ENCODE measurements at regions not wholly inside any gene's neighbourhood (a gene's known extent, or its start where the extent isn't known, plus 50 kb on each side); places are given as distances from the start of the nearest gene placed in this dataset.

DNA sequence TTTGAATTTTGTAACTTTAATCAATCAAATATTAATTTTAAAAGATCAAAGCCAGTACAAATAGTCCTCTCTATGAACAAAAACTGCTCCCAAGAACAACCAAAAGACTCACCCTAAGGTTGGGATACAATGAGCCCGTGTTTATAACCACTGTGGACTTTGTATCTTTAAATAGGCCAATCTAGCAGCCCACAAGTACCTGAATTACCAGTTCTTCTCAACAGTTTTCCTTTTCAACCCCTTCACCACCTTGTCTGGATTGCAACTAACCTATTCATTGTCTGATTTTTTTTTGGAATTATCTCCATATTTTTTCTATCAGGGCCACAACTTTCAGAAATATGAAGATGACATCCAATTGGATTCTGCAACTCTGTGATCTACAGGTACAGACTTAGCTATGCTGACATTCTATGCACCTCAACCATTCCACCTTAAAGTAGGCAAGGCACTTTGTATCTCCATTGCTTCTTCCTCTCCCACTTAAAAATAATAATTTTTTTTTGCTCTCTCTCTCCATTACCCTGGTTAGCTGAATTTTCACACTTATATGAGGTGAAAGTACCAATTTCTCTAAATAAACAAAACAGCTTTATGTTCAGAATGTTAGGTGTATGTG, 81.9 kb upstream of the MAPRE2 start:
- no peak for DNase-seq (ENCODE audit: low read depth, low spot score)
- Histone ChIP-seq H3K4me1 (ENCODE audit: control insufficient read depth, insufficient read depth, low read length) (no peaks in the 10 kb centered on the region), H3K27me3 (ENCODE audit: control insufficient read depth, insufficient read depth, low read length) (no peaks in the 10 kb centered on the region), H3K4me3 (ENCODE audit: low read length) (no peak overlapping the region), H3K9me3 (ENCODE audit: control insufficient read depth, insufficient read depth, low read length) (no peaks in the 10 kb centered on the region), H3K27ac (ENCODE audit: low read length) (no peak overlapping the region), H3K36me3 (ENCODE audit: control insufficient read depth, insufficient read depth, low read length) (no peaks in the 10 kb centered on the region)
- WGBS (ENCODE audit: insufficient coverage, insufficient read length), result no CpG with 5 or more reads among the region's 1 CpG

DNA sequence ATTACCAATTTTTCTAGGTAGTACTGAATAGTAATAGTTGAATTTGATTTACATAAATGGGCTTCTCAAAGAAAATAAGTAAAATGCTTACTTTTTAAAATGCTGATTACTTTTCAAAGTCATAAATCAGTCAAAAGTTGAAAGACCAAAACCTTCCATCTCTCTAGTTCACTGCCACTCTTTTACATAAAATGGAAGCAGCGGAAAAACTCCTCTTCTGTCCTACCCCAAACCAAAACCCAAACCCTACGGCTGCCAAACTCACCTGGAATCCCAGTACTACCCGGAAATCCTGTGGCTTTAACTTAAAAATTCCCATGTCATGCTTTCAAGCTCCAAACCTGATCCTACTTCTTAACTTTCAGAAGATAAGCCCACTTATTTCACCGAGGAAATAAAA, 81.2 kb upstream of the MAPRE2 start:
- DNase-seq (ENCODE audit: low read depth, low spot score), result no peak
- WGBS (ENCODE audit: insufficient coverage, insufficient read length), result no CpG with 5 or more reads among the region's 4 CpGs
- Histone ChIP-seq H3K36me3 (ENCODE audit: control insufficient read depth, insufficient read depth, low read length) (no peaks in the 10 kb centered on the region), H3K27me3 (ENCODE audit: control insufficient read depth, insufficient read depth, low read length) (no peaks in the 10 kb centered on the region), H3K27ac (ENCODE audit: low read length) (no peak overlapping the region), H3K4me1 (ENCODE audit: control insufficient read depth, insufficient read depth, low read length) (no peaks in the 10 kb centered on the region), H3K4me3 (ENCODE audit: low read length) (no peak overlapping the region), H3K9me3 (ENCODE audit: control insufficient read depth, insufficient read depth, low read length) (no peaks in the 10 kb centered on the region)

DNA sequence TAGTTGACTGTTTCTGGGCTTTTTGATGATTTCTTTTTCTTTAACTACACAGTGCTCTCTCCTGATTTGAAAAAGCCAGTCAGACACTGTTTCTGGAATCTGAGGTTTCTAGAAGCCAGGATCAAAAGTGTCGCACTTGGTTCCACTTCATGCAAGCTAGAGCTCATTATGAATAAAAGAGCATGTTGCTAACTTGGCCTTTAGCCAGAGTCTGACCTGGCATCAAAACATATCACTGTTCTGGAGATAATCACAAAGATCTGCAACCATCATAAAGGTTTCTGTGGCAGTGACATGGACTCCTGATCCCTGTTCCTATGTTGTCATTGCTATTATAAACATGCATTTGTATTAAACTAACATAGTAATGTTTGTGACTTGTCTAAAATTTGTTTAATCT, 76.1 kb upstream of the MAPRE2 start:
- Histone ChIP-seq H3K9me3 (ENCODE audit: control insufficient read depth, insufficient read depth, low read length) (no peaks in the 10 kb centered on the region), H3K27ac (ENCODE audit: low read length) (no peak overlapping the region), H3K4me1 (ENCODE audit: control insufficient read depth, insufficient read depth, low read length) (no peaks in the 10 kb centered on the region), H3K27me3 (ENCODE audit: control insufficient read depth, insufficient read depth, low read length) (no peaks in the 10 kb centered on the region), H3K4me3 (ENCODE audit: low read length) (no peak overlapping the region), H3K36me3 (ENCODE audit: control insufficient read depth, insufficient read depth, low read length) (no peaks in the 10 kb centered on the region)
- no peak for DNase-seq (ENCODE audit: low read depth, low spot score)
- WGBS (ENCODE audit: insufficient coverage, insufficient read length), result no CpG with 5 or more reads among the region's 1 CpG

DNA sequence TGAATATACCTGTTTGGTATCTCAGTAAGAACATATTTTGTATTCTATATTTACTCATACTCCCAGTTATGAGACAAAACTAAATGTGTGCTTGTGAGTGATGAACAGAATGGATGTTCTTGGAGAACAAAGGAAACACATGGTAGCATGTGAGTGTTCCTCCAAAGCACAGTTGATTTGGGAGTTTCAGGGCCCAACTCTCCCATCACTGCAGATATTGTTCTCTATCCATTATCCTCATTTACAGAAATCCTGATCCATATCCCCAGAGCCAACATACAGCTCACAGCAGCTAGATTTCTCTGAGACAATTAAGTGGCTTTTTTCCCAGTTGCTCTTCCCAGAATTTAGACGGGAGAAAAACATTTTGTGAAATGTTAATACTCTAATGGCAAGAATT, 75.6 kb upstream of the MAPRE2 start:
- WGBS (ENCODE audit: insufficient coverage, insufficient read length), result no CpG with 5 or more reads among the region's 1 CpG
- H3K27ac ChIP-seq (ENCODE audit: low read length), result no peak overlapping the region
- H3K36me3 ChIP-seq (ENCODE audit: control insufficient read depth, insufficient read depth, low read length), result no peaks in the 10 kb centered on the region

DNA sequence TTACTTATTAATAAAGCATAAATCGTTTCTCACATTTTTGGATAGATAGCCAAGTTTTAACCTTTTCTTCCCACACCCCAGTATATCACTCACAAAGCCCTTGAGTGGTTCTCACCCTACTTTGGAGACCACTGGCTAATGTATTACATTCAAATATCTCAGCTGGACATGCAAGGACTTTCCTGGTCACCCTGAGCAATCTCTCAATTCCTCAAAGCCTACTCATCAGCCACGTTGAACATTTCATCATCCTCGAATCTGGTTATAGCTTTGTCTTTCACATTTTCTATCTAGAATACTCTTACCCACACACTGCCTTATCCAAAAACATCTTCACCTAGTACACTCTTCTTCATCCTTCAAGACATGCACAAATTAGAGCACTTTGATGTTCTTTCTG, 71.1 kb upstream of the MAPRE2 start:
- WGBS (ENCODE audit: insufficient coverage, insufficient read length), result no CpG with 5 or more reads among the region's 3 CpGs
- Histone ChIP-seq H3K4me3 (ENCODE audit: low read length) (no peak overlapping the region), H3K27me3 (ENCODE audit: control insufficient read depth, insufficient read depth, low read length) (no peaks in the 10 kb centered on the region), H3K27ac (ENCODE audit: low read length) (no peak overlapping the region), H3K36me3 (ENCODE audit: control insufficient read depth, insufficient read depth, low read length) (no peaks in the 10 kb centered on the region), H3K9me3 (ENCODE audit: control insufficient read depth, insufficient read depth, low read length) (no peaks in the 10 kb centered on the region), H3K4me1 (ENCODE audit: control insufficient read depth, insufficient read depth, low read length) (no peaks in the 10 kb centered on the region)
- no peak for DNase-seq (ENCODE audit: low read depth, low spot score)

More for the DNA sequence above, 75.6 kb upstream of the MAPRE2 start:
- no peaks in the 10 kb centered on the region for H3K4me1 ChIP-seq (ENCODE audit: control insufficient read depth, insufficient read depth, low read length)
- H3K4me3 ChIP-seq (ENCODE audit: low read length), result no peak overlapping the region
- no peaks in the 10 kb centered on the region for H3K27me3 ChIP-seq (ENCODE audit: control insufficient read depth, insufficient read depth, low read length)
- DNase-seq (ENCODE audit: low read depth, low spot score), result no peak
- H3K9me3 ChIP-seq (ENCODE audit: control insufficient read depth, insufficient read depth, low read length), result no peaks in the 10 kb centered on the region

DNA sequence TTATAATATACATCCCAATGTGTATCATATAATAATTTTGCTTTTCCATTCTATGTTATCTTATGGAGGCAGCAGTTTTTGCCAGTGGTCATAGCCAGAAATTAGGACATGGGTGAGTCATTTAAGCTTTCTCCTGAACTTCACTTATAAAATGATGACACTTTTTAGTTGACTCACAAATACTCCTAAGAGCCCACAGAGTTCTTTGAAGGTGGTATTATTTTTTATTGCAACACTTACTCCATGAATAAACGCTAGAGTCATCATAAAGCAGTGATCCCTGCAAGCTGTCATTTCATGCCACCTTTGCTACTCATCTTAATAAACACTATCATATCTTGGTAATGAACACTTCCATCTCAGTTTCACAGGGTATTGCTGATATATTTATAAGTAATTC, 69.9 kb upstream of the MAPRE2 start:
- no peaks in the 10 kb centered on the region for H3K4me1 ChIP-seq (ENCODE audit: control insufficient read depth, insufficient read depth, low read length)
- H3K27me3 ChIP-seq (ENCODE audit: control insufficient read depth, insufficient read depth, low read length), result peaks cover 6% of the 10 kb centered on the region; the same call in 1 of the 2 replicates
- H3K36me3 ChIP-seq (ENCODE audit: control insufficient read depth, insufficient read depth, low read length), result no peaks in the 10 kb centered on the region
- no CpG with 5 or more reads among the region's 1 CpG for WGBS (ENCODE audit: insufficient coverage, insufficient read length)
- H3K4me3 ChIP-seq (ENCODE audit: low read length), result no peak overlapping the region
- H3K27ac ChIP-seq (ENCODE audit: low read length), result no peak overlapping the region
- no peaks in the 10 kb centered on the region for H3K9me3 ChIP-seq (ENCODE audit: control insufficient read depth, insufficient read depth, low read length)
- DNase-seq (ENCODE audit: low read depth, low spot score), result no peak

DNA sequence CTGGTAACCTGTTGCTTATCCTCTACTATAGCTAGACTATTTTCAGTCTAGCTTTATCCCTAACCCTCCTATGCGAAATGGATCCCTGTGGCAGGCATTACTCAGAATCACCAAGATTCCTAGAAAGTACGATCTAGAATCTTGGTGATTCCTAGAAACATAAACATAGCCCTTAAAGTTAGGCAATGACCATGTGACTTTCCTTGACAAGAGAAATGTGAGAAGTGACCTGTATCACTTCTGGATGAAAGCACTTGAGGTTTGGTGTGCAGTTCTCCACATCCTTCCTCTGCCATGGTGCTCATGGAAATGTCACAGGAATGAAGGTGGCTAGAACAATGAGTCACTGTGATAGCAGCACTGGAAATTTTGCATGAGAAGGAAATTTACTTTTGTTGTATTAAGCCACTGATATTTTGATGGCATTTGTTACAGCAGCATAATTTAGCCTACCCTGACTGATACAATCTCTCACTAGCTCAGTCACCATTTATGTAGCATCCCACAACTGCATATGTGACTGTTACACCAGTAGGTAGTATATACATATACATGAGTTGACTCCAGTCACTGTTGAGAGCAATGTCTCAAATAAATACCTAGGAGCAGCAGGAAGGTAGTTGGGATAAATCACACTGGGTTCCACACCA, 68.3 kb upstream of the MAPRE2 start:
- Histone ChIP-seq H3K27ac (ENCODE audit: low read length) (no peak overlapping the region), H3K36me3 (ENCODE audit: control insufficient read depth, insufficient read depth, low read length) (no peaks in the 10 kb centered on the region), H3K9me3 (ENCODE audit: control insufficient read depth, insufficient read depth, low read length) (no peaks in the 10 kb centered on the region), H3K27me3 (ENCODE audit: control insufficient read depth, insufficient read depth, low read length) (peaks cover 6% of the 10 kb centered on the region; the same call in 1 of the 2 replicates), H3K4me3 (ENCODE audit: low read length) (no peak overlapping the region), H3K4me1 (ENCODE audit: control insufficient read depth, insufficient read depth, low read length) (no peaks in the 10 kb centered on the region)
- DNase-seq (ENCODE audit: low read depth, low spot score), result no peak
- WGBS (ENCODE audit: insufficient coverage, insufficient read length), result no CpG with 5 or more reads among the region's 2 CpGs

DNA sequence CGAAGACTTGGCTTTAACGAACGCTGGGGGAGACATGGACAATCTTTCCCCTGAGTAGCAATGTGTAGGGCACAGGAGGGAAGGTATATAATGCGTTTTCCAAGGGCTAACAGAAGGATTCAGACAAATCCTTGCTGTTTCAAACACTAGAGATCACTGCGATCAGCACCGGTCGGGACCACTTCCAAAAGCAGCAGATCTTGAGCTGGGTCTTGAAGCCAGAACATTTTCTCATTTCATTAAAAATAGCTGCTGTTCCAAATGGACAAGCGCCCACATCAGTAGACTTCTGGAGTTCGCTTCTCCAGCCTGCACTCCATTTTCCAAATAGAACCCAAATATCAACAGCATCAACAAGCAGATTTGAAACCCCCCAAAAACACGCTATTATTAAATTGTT, 65.1 kb upstream of the MAPRE2 start:
- Histone ChIP-seq H3K9me3 (ENCODE audit: control insufficient read depth, insufficient read depth, low read length) (no peaks in the 10 kb centered on the region), H3K36me3 (ENCODE audit: control insufficient read depth, insufficient read depth, low read length) (no peaks in the 10 kb centered on the region), H3K4me3 (ENCODE audit: low read length) (no peak overlapping the region; the same call in 1 of the 2 replicates), H3K27ac (ENCODE audit: low read length) (no peak overlapping the region), H3K4me1 (ENCODE audit: control insufficient read depth, insufficient read depth, low read length) (0 out of 2 replicates have a peak, but pooled peaks cover 2% of the 10 kb centered on the region), H3K27me3 (ENCODE audit: control insufficient read depth, insufficient read depth, low read length) (peaks cover 21% of the 10 kb centered on the region)
- no peak for DNase-seq (ENCODE audit: low read depth, low spot score)
- no CpG with 5 or more reads among the region's 10 CpGs for WGBS (ENCODE audit: insufficient coverage, insufficient read length)

DNA sequence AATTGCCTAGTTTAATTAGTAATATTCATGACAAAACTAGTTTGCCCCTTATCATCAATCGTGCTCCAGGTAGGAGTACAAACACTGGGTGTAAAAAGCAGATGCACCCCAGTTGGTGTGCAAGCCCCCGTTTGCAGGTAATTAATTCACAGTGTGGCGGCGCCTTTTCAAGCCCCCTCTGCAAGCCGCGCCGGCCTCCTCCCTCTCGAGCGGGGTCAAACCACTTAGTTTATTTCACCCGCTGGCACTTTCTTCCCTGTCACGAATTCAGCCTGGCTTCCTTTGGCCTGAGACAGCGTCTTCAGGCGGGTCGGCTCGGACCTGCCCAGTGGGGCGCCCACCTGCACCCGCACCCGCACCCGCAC, 64.7 kb upstream of the MAPRE2 start:
- Histone ChIP-seq H3K27me3 (ENCODE audit: control insufficient read depth, insufficient read depth, low read length) (peaks cover 21% of the 10 kb centered on the region), H3K4me1 (ENCODE audit: control insufficient read depth, insufficient read depth, low read length) (0 out of 2 replicates have a peak, but pooled peaks cover 2% of the 10 kb centered on the region), H3K36me3 (ENCODE audit: control insufficient read depth, insufficient read depth, low read length) (no peaks in the 10 kb centered on the region), H3K27ac (ENCODE audit: low read length) (no peak overlapping the region), H3K9me3 (ENCODE audit: control insufficient read depth, insufficient read depth, low read length) (no peaks in the 10 kb centered on the region), H3K4me3 (ENCODE audit: low read length) (peak overlapping the region; percentile 84; the same call in 1 of the 2 replicates)
- no peak for DNase-seq (ENCODE audit: low read depth, low spot score)
- WGBS (ENCODE audit: insufficient coverage, insufficient read length), result no CpG with 5 or more reads among the region's 19 CpGs

DNA sequence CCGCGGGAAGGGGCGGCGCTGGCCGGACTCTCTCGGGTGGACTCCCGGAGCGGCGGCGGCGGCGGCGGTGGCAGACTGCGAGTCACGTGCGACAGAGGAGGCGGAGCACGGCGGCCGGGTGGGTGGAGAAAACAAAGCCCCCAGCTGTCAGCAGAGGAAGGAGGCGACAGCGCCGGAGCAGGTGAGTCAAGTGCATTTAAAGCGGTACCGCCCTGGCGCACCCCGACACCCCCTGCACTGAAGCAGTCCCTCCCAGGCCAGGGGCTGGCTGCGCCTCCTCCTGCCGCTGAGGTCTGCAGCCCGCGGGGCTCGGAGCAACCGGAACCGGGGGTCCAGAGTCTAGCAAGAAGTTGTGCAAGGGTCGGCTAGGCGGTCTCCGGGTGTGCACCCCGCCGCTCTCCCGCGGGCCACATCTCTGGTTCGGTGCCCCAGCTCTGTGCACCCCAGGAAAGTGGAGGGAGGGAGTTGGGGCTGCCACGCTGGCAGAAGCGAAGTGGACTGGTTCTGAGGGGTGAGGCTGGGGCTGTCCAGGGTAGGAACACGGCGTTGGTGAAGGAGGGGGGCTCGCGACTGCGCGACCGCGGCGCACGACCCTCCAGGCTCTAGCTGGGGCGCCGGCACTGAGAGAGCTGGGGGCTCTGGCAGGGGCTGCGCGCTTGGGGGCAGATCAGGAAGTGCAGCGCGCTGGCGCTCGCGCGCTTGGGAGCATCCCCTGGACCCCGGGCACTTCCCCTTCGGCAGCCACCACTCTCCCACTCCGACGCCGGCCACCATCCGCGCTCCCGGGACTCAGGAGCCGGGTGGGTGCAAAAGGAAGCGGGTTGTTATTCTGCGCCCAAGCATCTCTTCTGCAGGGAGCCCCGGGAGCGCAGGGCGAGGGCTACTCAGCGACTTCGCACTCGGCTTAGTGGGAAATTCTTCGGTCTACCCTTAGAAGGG, 64.0 kb upstream of the MAPRE2 start:
- Histone ChIP-seq H3K27ac (ENCODE audit: low read length) (no peak overlapping the region), H3K36me3 (ENCODE audit: control insufficient read depth, insufficient read depth, low read length) (no peaks in the 10 kb centered on the region), H3K27me3 (ENCODE audit: control insufficient read depth, insufficient read depth, low read length) (peaks cover 21% of the 10 kb centered on the region), H3K4me1 (ENCODE audit: control insufficient read depth, insufficient read depth, low read length) (0 out of 2 replicates have a peak, but pooled peaks cover 2% of the 10 kb centered on the region), H3K4me3 (ENCODE audit: low read length) (peak overlapping the region; percentile 84), H3K9me3 (ENCODE audit: control insufficient read depth, insufficient read depth, low read length) (no peaks in the 10 kb centered on the region)
- no CpG with 5 or more reads among the region's 82 CpGs for WGBS (ENCODE audit: insufficient coverage, insufficient read length)
- DNase-seq (ENCODE audit: low read depth, low spot score), result no peak

All from iPS DF 6.9 (cell line).